GM18867 (cell line): ENCODE measurements at regions not wholly inside any gene's neighbourhood (a gene's known extent, or its start where the extent isn't known, plus 50 kb on each side); places are given as distances from the start of the nearest gene placed in this dataset.
"Not testable (repeated sequence)": the region's sequence is repeated elsewhere in the genome, so short reads cannot be mapped to it uniquely, and the experiment has no call there.

Experiments
- ATAC-seq: cut with Tn5 transposase; IDR thresholded peaks from one replicate; pipeline ENCODE4 v1.9.1; 2021; ENCODE audit warnings: mild to moderate bottlenecking, moderate library complexity; ENCODE audit not compliant: unreplicated experiment

- ATAC-seq = not testable (repeated sequence)
Measured at GRCh38 chr2:56606086-56606485, 422.3 kb downstream of the CCDC85A start.

DNA sequence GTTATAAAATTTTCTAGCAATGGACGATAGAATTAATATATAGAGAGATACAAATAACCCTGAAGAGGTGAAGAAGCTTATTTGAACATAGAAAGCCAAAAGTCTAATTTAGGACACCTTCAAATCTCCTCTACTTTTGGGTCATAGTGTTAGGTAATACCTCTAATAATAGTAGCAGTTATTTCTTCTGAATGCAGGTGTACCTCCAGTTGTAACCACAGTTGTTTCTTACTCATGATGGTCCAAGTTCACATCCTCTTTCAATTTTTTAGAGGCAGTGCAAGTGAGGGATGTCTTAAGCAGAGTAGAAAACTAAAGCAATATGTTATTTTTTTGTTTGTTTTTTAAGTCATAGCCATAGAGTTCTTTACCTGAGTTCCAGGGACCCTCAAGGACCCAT lies 429.5 kb downstream of the CCDC85A start:
- ATAC-seq = peak; percentile 94

- no peak for ATAC-seq
Measured at GRCh38 chr2:56613920-56614319, 430.1 kb downstream of the CCDC85A start.

GRCh38 chr2:56615760-56616159 lies 432.0 kb downstream of the CCDC85A start:
- no peak for ATAC-seq

DNA sequence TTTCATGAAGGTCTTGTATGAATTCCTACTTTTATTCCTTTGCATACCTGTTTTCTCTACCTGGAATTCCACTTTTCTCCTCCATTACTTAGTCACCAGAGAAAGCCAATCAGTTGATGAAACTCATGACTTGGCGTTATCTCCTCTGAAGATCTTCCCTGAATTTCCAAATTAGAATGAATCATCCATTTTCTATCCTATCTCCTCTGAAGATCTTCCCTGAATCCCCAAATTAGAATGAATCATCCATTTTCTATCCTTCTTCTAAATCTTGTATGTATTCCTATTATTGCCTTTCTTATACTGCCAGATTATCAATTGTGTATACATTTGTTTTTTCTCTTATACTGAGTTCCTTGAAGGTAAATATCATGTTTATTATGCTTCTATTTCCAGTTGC lies 440.4 kb downstream of the CCDC85A start:
- ATAC-seq = no peak

DNA sequence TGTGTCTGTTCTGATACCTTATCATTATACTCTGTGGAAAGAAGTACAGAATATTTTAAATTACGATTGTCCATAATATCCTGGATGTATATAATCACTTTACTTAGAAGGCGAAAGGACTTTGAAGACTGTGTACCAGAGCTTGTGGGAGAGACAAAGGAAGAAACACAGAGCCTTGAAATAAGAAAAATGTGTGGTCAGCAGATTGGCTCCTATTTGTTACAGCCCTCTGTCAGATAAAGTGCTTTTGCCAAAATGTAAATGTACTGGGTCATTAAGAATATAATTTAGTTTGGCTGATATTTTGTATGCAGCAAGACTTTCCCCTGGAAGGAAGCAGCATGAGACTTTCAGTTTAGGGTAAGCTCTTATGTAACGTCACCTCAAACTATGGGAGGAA lies 443.1 kb downstream of the CCDC85A start:
- no peak for ATAC-seq

DNA sequence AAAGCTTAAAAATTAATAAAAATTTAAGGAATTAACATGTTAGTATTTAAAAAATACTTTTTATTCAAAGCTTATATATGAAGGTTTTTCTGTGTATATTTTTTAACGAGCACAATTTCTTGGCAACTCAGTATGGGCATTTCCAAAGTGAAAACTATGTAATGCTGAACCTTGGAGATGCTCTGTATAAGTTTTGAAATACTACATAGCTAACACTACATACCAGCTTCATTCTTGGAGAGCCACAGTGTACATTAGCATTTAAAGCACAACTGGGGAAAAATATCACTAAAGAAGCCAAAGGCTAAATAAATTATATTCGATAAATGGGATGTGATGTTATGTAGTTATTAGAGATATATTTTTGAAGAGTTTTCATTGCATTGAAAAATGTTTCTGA lies 446.5 kb downstream of the CCDC85A start:
- ATAC-seq = no peak

DNA sequence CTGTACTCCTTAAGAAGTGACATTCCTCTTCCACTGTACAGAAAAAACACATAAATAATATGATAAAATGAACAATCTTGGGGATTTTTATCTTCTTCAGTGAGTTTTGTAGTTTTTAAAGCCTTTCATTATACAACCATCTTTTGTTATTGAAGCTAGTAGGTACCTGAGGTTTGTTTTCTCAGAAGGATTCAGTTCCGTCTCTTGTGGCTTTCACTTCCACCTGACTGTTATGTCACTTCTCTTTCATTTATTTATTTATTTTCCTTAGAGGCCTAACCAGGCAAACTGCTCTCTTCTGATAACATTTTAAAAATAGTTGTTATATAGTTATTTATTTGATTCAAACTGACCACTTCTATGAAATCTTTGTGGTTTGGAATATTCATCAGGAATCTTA lies 464.2 kb downstream of the CCDC85A start:
- ATAC-seq = no peak

GRCh38 chr2:56648802-56649201 lies 465.0 kb downstream of the CCDC85A start:
- ATAC-seq = no peak

GRCh38 chr2:56654936-56655335 lies 471.1 kb downstream of the CCDC85A start:
- no peak for ATAC-seq

DNA sequence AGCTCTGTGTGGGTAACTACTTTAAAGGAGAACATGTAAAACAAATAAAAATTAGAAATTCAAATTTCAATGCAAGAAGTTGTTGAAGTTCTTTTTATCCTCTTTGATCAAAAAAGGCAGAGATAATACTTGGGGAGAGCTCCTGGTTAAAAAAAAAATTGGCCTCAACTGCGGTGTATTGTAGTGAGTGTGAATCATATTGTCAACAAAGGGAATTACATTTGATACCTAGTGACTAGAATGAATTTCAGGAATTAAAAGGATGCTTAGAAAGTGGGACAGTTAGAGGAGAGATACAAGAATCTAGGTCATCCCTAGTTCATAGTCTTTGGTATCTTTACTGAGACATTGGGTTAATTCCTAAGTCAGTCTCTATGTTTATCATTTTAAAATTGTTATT lies 473.0 kb downstream of the CCDC85A start:
- no peak for ATAC-seq

DNA sequence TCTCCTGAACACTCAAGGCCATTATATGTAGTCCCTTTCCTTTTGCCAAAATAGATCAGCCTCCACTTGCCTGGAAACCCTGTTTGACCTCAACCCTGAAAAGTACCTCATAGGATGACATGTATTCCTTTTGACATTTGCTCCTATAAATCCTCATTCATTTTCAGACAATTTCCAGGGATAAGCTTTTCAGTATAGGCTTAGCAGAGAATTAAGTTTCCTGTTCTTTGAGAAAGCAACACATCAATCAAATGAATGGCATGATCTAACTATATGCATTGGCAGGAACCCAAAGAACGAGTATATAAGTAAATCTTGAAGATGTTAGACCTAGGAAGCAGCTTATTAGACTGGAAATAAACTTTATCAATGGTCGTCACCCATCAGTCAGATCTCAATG lies 483.0 kb downstream of the CCDC85A start:
- no peak for ATAC-seq

DNA sequence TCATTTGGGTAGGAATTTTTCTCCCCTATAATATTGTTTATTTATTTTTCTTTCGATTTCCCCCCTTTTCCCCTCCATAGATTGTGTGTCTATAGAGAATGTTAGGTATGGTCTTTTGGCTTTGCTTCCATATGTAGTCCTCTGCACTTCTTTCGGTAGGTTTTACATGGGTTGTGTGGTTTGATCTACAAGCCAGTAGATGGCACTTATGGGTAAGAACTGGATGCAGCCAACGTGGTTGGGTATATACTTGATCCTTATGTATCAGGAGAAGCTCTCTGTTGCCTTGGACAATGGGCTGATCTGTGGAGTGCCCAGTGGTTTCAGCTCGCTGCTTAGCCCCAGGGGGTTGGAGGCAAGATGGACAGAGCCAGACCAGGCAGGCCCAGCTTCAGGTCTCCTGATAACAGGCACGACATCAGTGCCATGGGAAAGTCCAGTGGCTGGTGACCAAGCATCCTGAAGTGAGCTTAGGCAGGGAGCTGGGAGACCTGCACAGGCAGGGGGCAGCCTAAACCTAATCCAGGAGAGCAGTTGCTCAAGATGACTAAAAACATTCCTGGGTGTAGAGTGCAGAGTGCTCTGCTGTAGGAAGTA lies 488.3 kb downstream of the CCDC85A start:
- no peak for ATAC-seq

DNA sequence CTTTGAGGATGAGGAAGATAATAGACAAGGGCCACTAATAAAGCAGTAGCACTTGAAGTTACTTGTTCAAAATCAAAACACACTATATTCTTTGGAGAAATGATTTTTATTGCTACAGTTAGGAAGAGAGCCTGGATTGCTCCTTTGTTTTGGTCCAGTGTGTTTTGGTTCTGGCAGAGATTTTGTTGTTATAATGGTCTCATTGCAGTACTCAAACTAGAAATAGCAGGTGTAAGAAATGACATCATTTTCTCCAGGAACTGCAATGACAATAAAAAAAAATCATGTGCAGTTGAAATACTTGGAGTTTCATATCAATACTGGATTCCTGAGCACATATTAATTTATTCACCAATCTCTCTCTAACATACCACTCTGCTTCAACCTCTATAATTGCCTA lies 490.3 kb downstream of the CCDC85A start:
- no peak for ATAC-seq

DNA sequence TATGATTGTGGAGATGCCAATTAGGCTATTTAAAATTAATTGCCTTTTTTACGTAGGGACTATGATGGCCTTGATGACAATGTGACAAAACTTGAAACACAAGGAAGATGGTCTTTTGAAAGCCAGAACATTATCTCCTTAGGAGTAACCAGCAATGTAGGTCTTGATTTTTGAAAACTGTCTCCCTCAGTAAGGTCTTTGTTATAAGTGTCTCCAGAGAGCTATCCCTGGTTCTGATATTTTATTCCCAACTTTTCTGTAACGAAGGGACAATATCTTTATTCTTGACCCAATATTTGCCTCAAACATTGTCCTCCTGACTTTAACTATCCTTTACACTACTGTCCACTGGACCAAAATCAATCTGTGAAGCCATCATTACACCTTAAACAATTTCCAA lies 493.2 kb downstream of the CCDC85A start:
- ATAC-seq = no peak

DNA sequence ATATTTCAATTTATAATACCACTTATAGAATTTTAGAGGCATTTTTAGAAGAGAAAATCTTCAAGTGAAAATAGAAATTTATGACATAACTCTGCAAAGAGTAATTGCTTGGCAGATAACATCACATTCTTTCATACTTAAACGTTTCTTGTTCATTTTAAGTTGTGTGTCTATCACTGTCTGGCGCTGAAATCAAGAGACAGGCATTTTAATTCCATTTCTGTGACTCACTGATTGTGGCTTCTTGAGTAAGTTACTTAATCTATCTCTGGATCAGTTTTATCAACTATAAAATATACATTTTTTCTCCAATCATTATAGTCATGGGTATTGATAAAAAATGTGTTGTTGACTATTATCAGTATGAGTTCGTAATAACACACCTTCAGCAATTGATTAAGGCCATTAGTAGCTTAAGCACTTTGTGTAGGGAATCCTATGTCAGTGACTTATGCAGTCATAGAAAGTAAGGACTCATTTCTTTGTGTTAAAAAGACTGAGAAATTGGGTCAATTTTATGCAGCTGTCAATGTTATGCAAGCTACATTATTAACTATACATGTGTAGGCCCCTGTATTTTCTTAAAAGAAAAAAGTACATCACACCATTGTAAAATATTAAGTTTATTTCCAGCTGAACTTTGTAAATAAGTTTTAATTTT lies 497.3 kb downstream of the CCDC85A start:
- ATAC-seq = no peak

DNA sequence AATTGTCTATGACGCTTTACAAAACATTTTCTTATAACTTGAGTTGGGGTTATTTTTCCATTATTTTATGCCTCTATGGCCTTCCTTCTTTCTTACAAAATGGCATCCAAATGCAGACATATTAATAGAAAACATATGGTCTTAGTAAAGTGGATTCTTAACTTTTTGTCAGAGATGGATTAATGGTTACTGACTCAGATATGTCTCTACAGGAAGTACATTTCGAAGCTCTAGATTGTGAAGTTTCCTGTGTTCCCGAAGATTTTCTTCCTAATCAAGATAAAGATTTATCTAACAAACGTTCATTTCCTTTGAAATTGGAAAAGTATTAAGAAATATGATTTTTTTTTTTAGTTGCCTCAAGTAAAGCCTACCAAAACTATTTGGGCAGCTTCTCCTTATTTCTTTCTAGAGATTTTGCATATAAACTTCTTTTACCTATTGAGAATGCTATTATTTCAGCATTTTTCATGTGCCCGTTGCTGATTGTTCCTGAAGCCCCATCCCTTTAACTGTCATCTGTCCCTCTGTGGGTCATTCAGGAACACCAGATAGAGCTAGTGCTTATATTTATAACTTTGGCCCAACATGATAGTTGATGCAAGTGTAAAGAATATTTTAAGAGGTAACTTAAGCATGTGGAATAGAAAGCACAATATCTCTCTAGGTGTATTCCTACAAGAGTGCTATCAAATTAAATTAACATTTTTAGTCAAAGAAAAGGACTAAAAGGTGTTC lies 498.0 kb downstream of the CCDC85A start:
- no peak for ATAC-seq

DNA sequence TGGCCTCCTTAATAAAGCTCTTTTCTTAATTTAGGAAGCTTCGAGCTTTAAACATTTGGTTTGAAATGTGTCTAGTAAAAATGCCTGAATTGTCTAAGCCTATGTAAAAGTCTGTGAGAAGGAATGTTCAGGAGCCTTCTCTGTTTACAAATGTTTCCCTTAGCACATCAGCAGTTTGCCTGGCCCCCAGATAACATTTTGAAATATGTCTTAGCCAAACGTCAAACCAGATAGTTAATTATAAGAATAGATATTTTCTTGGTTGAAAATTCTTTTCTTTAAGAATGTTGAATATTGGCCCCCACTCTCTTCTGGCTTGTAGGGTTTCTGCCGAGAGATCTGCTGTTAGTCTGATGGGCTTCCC lies 498.6 kb downstream of the CCDC85A start:
- ATAC-seq = no peak

- no peak for ATAC-seq
Measured at GRCh38 chr2:56684327-56684726, 500.5 kb downstream of the CCDC85A start.

DNA sequence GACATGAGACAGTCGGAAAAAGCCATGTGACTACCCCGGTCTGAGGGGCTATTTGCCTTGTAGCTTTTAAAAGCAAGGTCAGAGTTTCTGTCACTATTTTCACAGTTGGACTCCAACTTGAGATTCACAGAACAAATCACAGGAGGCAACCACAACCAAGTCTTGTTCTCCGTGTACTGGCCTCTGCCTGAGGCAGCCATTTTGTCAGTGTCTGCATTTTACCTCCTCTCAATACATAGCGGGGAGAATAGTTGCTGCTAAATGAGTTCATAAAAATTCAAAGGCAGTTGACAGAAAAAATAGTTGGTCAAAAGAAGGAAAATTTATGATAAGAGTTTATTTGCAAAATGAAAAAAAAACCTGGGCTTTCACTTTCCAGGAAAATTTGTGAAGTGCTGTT lies 501.4 kb downstream of the CCDC85A start:
- ATAC-seq = no peak

DNA sequence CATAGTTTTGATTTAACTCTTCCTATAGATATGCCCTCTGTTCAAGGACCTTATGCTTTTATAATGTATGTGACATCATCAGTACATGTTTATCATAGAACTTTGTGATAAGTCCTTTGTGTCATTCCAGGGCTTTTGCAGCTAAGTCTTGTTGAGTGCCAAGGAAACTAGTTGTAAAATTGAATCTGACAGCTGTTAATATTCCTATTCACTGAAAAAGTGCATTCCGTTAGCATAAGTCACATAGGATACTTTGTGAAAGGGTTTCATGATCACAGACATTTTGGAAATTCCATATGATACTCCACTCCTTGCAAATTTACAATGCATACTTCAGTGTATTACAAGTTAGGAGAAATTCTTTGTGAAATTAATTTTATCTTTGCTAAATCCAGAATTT lies 503.4 kb downstream of the CCDC85A start:
- ATAC-seq = no peak

DNA sequence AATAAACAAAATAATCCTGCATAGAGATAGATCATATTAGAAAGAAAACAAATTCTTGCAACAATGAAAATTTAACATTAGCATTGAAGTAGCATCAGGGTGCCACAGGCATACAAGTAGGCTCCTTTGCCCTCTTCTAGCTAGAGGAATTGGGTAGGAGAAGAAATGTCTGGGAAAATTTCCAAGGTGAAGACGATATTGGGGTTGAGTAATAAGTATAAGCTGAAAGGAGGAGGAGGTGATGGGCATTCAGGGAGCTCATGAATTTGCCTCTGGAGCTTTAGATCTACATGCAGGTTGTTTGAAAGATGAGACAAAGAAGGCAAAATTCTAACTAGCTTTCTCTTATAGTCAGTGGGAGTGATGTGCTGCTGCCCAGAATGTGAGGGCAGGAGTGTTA lies 504.9 kb downstream of the CCDC85A start:
- no peak for ATAC-seq
